GM23338 (cell line): ENCODE measurements at regions not wholly inside any gene's neighbourhood (a gene's known extent, or its start where the extent isn't known, plus 50 kb on each side); places are given as distances from the start of the nearest gene placed in this dataset.

ENCODE experiments used
- ATAC-seq: fragments of 200-7000 bp; cut with Tn5 transposase; 3 replicates; pipeline ENCODE4 v1.9.1; 2020
- DNase-seq: peaks from one replicate; pipeline ENCODE4 v3.0.0-alpha.2; 2015; ENCODE audit warnings: low spot score
- H2AFZ ChIP-seq: fragments of 200-600 bp; sonication (generic); 2 replicates; pipeline ENCODE4 v1.8.0; 2016; ENCODE audit warnings: antibody characterized with exemption, mild to moderate bottlenecking, moderate library complexity
- H3F3A ChIP-seq: fragments of 200-600 bp; sonication (generic); replicated peaks from 2 replicates; pipeline ENCODE4 v1.8.0; 2017; ENCODE audit warnings: antibody characterized with exemption, mixed run types, low read depth
- H3K27ac ChIP-seq: fragments of 200-600 bp; sonication (generic); 2 replicates; pipeline ENCODE4 v1.6.1; 2016; ENCODE audit warnings: low read depth
- H3K27me3 ChIP-seq: fragments of 200-600 bp; sonication (generic); 2 replicates; pipeline ENCODE4 v1.8.0; 2016; ENCODE audit warnings: mild to moderate bottlenecking, mixed run types, moderate library complexity; ENCODE audit not compliant: insufficient read depth
- H3K36me3 ChIP-seq: fragments of 200-600 bp; sonication (generic); 2 replicates; pipeline ENCODE4 v1.8.0; 2016; ENCODE audit warnings: mild to moderate bottlenecking; ENCODE audit not compliant: insufficient read depth
- H3K4me1 ChIP-seq: fragments of 200-600 bp; sonication (generic); 2 replicates; pipeline ENCODE4 v1.8.0; 2016; ENCODE audit warnings: mild to moderate bottlenecking, moderate library complexity; ENCODE audit not compliant: insufficient read depth
- H3K4me2 ChIP-seq: fragments of 200-600 bp; sonication (generic); 2 replicates; pipeline ENCODE4 v1.7.1; 2017; ENCODE audit warnings: mixed run types
- H3K4me3 ChIP-seq: fragments of 200-600 bp; sonication (generic); 2 replicates; pipeline ENCODE4 v1.6.1; 2016; ENCODE audit warnings: mixed run types
- H3K79me2 ChIP-seq: fragments of 200-600 bp; sonication (generic); replicated peaks from 2 replicates; pipeline ENCODE4 v1.8.0; 2017; ENCODE audit warnings: mild to moderate bottlenecking; ENCODE audit not compliant: insufficient read depth
- H3K9me2 ChIP-seq: fragments of 200-600 bp; sonication (generic); 2 replicates; pipeline ENCODE4 v1.8.0; 2017; ENCODE audit not compliant: insufficient read depth
- H4K20me1 ChIP-seq: fragments of 200-600 bp; sonication (generic); replicated peaks from 2 replicates; pipeline ENCODE4 v1.8.0; 2017; ENCODE audit warnings: mild to moderate bottlenecking; ENCODE audit not compliant: insufficient read depth
- H3K27ac Mint-ChIP-seq: 2 replicates; pipeline ENCODE4 v1.8.0; 2020; ENCODE audit warnings: inconsistent platforms, mild to moderate bottlenecking, moderate library complexity, mixed read lengths
- H3K27me3 Mint-ChIP-seq: 3 replicates; pipeline ENCODE4 v1.8.0; 2022; ENCODE audit warnings: low read depth, mild to moderate bottlenecking, moderate library complexity, mixed read lengths, inconsistent platforms; ENCODE audit not compliant: insufficient read depth, poor library complexity
- H3K36me3 Mint-ChIP-seq: 3 replicates; pipeline ENCODE4 v1.8.0; 2021; ENCODE audit warnings: low read depth, mild to moderate bottlenecking, inconsistent platforms, moderate library complexity, mixed read lengths
- H3K4me1 Mint-ChIP-seq: 3 replicates; pipeline ENCODE4 v1.8.0; 2020; ENCODE audit warnings: mild to moderate bottlenecking, inconsistent platforms, mixed read lengths
- H3K4me3 Mint-ChIP-seq: 3 replicates; pipeline ENCODE4 v1.8.0; 2021; ENCODE audit warnings: moderate library complexity, mild to moderate bottlenecking, inconsistent platforms, mixed read lengths
- H3K9me3 Mint-ChIP-seq: 3 replicates; pipeline ENCODE4 v1.8.0; 2020; ENCODE audit warnings: moderate library complexity, mild to moderate bottlenecking, inconsistent platforms, mixed read lengths
- CREB1 ChIP-seq: fragments of 250-450 bp; sonication (Bioruptor Pico); IDR thresholded peaks from 2 replicates; pipeline ENCODE4 v1.5.0; 2020; ENCODE audit warnings: low read depth, mild to moderate bottlenecking, moderate library complexity
- CTCF ChIP-seq, 2 experiments: fragments of 200-600 bp in 1 of 2; sonication (generic) in 1 of 2; conservative IDR thresholded peaks; 2 replicates each; pipeline versions ENCODE4 v1.5.1 to v1.6.1; 2016 to 2017; ENCODE audit warnings: antibody characterized with exemption in 2 of 2, low read depth in 2 of 2, mild to moderate bottlenecking in 2 of 2, moderate library complexity in 1 of 2
- EZH2 ChIP-seq: fragments of 200-600 bp; sonication (generic); IDR thresholded peaks from one replicate; pipeline ENCODE4 v1.8.0; 2017; ENCODE audit warnings: antibody characterized with exemption, mild to moderate bottlenecking, low read depth; ENCODE audit not compliant: unreplicated experiment
- EZH2phosphoT487 ChIP-seq: fragments of 200-600 bp; sonication (generic); IDR thresholded peaks from one replicate; pipeline ENCODE4 v1.8.1; 2018; ENCODE audit warnings: antibody characterized with exemption; ENCODE audit not compliant: unreplicated experiment
- JUNB ChIP-seq: IDR thresholded peaks from one replicate; pipeline ENCODE4 v1.6.1; 2016; ENCODE audit warnings: antibody characterized with exemption; ENCODE audit not compliant: unreplicated experiment
- NANOG ChIP-seq: IDR thresholded peaks from 2 replicates; pipeline ENCODE4 v1.6.1; 2016; ENCODE audit warnings: antibody characterized with exemption, borderline replicate concordance
- POLR2AphosphoS5 ChIP-seq: IDR thresholded peaks from 2 replicates; pipeline ENCODE4 v1.6.1; 2016; ENCODE audit warnings: antibody characterized with exemption, low read depth
- REST ChIP-seq: IDR thresholded peaks from one replicate; pipeline ENCODE4 v1.6.1; 2018; ENCODE audit warnings: antibody characterized with exemption; ENCODE audit not compliant: unreplicated experiment
- STAT1 ChIP-seq: IDR thresholded peaks from one replicate; pipeline ENCODE4 v1.6.1; 2016; ENCODE audit warnings: antibody characterized with exemption; ENCODE audit not compliant: unreplicated experiment
- ZNF114 ChIP-seq: fragments of 250-450 bp; sonication (Bioruptor Pico); IDR thresholded peaks from 2 replicates; pipeline ENCODE4 v1.5.0; 2020; ENCODE audit warnings: mild to moderate bottlenecking, moderate library complexity
- ZNF331 ChIP-seq: fragments of 250-450 bp; sonication (Bioruptor Pico); IDR thresholded peaks from 2 replicates; pipeline ENCODE4 v1.5.0; 2020; ENCODE audit warnings: low read depth, mild to moderate bottlenecking, moderate library complexity
- ZNF462 ChIP-seq: fragments of 250-450 bp; sonication (Bioruptor Pico); IDR thresholded peaks from 2 replicates; pipeline ENCODE4 v1.5.0; 2020; ENCODE audit warnings: mild to moderate bottlenecking, moderate library complexity
- TF ChIP-seq, protein P1 (sequence below): IDR thresholded peaks from 2 replicates; pipeline ENCODE4 v1.6.1; 2016; ENCODE audit warnings: antibody characterized with exemption

DNA sequence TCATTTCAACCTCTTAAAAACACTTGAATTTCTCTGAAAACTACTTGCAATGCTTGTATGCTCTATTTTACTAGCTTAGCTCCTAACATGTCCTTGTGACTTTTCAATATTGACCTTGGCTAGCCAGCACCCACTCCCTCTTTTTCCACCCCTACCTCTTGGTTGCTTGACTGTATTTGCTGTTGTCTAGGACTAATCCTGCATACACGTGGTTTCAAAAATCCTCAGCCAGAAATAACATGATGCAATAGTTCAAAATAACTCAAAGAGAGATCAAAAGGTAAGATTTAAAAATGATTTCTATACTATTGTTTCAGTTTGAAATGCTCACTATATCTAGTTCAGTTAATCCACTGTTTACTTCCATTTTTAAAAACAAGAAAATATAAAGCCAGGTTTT lies 102.3 kb upstream of the TBX18 start:
- no peak overlapping the region for H3K27ac ChIP-seq
- H3K4me1 ChIP-seq, result no peaks in the 10 kb centered on the region
- Mint-ChIP-seq H3K36me3 (no peaks in the 10 kb centered on the region), H3K9me3 (no peaks in the 10 kb centered on the region), H3K4me3 (no peak overlapping the region), H3K27me3 (no peaks in the 10 kb centered on the region), H3K4me1 (no peaks in the 10 kb centered on the region), H3K27ac (no peak overlapping the region)
- H2AFZ ChIP-seq, result no peak overlapping the region
- H3K4me3 ChIP-seq, result no peak overlapping the region
- no peaks in the 10 kb centered on the region for H3K79me2 ChIP-seq
- TF ChIP-seq REST, result no peak
- TF ChIP-seq EZH2, result no peak
- TF ChIP-seq ZNF331 (CRISPR knock-in tag), result no peak
- TF ChIP-seq STAT1, result no peak
- TF ChIP-seq EZH2phosphoT487, result no peak
- TF ChIP-seq, protein P1, sequence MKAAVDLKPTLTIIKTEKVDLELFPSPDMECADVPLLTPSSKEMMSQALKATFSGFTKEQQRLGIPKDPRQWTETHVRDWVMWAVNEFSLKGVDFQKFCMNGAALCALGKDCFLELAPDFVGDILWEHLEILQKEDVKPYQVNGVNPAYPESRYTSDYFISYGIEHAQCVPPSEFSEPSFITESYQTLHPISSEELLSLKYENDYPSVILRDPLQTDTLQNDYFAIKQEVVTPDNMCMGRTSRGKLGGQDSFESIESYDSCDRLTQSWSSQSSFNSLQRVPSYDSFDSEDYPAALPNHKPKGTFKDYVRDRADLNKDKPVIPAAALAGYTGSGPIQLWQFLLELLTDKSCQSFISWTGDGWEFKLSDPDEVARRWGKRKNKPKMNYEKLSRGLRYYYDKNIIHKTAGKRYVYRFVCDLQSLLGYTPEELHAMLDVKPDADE, result no peak
- TF ChIP-seq ZNF114, result no peak
- TF ChIP-seq ZNF462 (CRISPR knock-in tag), result no peak
- TF ChIP-seq CREB1 (CRISPR knock-in tag), result no peak
- no peak for TF ChIP-seq NANOG
- no peak for TF ChIP-seq JUNB
- no peak for TF ChIP-seq CTCF (conservative IDR thresholded peaks at IDR 0.05; ENCODE audit: low read depth in 2 of 2)
- no peak for TF ChIP-seq POLR2AphosphoS5
- DNase-seq (no peak), ATAC-seq (no peak)
- no peaks in the 10 kb centered on the region for H3K9me2 ChIP-seq
- no peaks in the 10 kb centered on the region for H3F3A ChIP-seq
- H3K27me3 ChIP-seq, result no peaks in the 10 kb centered on the region
- no peaks in the 10 kb centered on the region for H3K36me3 ChIP-seq
- no peaks in the 10 kb centered on the region for H4K20me1 ChIP-seq
- no peak overlapping the region for H3K4me2 ChIP-seq
